Calu3 (cell line): ENCODE measurements at regions not wholly inside any gene's neighbourhood (a gene's known extent, or its start where the extent isn't known, plus 50 kb on each side); places are given as distances from the start of the nearest gene placed in this dataset.

Source experiments
- BruUV-seq: library from RNA; stranded (reverse); fragments of 400-500 nt; replicated peaks from 2 replicates; lab custom pipeline; 2021; lab: Mats Ljungman, UMichigan
- CTCF ChIA-PET: fragments of 300-600 bp; sonication (Branson Sonifier 250); formaldehyde crosslinking; loops from one replicate; lab custom pipeline; 2022; ENCODE audit warnings: antibody characterized with exemption; lab: Charles Lee
- DNase-seq: peaks from one replicate; pipeline ENCODE4 v3.0.0; 2022
- H3K27ac Mint-ChIP-seq: one replicate; pipeline ENCODE4 v1.8.0; 2022; ENCODE audit warnings: mixed read lengths; ENCODE audit not compliant: unreplicated experiment
- H3K27me3 Mint-ChIP-seq: one replicate; pipeline ENCODE4 v1.8.0; 2022; ENCODE audit warnings: mixed read lengths; ENCODE audit not compliant: unreplicated experiment
- H3K36me3 Mint-ChIP-seq: one replicate; pipeline ENCODE4 v1.8.0; 2022; ENCODE audit warnings: mild to moderate bottlenecking, moderate library complexity, mixed read lengths; ENCODE audit not compliant: insufficient read depth, unreplicated experiment
- H3K4me1 Mint-ChIP-seq: one replicate; pipeline ENCODE4 v1.8.0; 2022; ENCODE audit warnings: mild to moderate bottlenecking, low read depth, mixed read lengths; ENCODE audit not compliant: unreplicated experiment
- H3K4me3 Mint-ChIP-seq: one replicate; pipeline ENCODE4 v1.8.0; 2022; ENCODE audit warnings: mild to moderate bottlenecking, low read depth, moderate library complexity, mixed read lengths; ENCODE audit not compliant: unreplicated experiment
- H3K9me3 Mint-ChIP-seq: one replicate; pipeline ENCODE4 v1.8.0; 2022; ENCODE audit warnings: low read depth, mixed read lengths; ENCODE audit not compliant: unreplicated experiment
- intact Hi-C: fragments of 100-400 bp; cut with micrococcal nuclease; formaldehyde crosslinking; loops from one replicate; pipeline ENCODE4 v1.10.0; 2022; ENCODE audit not compliant: unreplicated experiment
- TF ChIP-seq, protein P1 (sequence below): fragments of 200-600 bp; IDR thresholded peaks from one replicate; pipeline ENCODE4 v1.8.0; 2022; ENCODE audit warnings: antibody characterized with exemption; ENCODE audit not compliant: unreplicated experiment

DNA sequence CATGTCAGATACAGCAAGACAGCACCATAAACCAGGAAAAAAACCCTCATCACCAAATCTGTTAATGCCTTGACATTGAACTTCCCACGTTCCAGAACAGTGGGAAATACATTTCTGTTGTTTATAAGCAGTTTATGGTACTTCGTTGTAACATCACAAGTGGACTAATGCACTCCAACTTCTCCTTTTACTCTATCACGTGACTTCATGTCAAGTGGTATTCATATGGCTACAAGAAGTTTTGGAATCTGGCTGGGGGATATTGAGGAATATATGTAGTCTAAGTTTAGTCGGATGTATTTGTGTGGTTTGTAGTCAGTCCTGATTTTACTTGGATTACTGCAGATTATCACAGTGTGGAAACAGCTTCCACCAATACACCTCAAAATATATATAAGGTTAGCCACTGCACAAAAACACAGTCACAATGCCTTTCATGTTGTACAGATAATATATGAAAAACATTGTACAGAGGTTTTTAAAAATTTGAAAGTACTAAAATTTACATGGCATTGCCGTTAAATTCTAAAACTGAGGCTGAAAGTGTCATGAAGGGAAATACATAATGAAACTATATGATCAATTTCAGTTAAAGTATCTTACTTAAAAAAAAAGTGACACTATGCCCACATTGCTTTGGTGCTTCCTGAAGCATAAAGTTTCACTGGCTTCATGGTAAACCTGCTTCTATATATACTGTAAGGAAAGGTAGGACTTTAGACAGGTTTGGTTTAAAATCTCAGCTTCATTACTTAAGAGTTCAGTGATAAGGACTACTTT is 134.1 kb downstream of the CASP12 start:
- CTCF ChIA-PET = no interaction called here
- no peak overlapping the region for H3K4me3 Mint-ChIP-seq
- no peak for DNase-seq

DNA sequence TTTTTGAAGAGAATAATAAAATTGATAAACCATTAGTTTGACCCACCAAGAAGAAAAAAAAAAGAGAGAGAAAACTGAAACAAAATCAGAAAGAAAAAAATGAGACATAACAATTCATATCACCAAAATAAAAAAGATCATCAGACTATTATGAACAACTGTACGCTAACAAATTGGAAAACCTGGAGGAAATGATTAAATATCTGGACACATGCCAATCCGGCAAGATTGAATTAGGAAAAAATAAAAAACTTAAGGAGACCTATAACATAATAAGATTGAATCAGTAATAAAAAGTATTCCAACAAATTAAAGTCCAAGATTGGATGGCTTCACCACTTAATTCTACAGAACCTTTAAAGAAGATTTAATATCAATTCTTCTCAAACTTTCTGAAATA is 136.7 kb downstream of the CASP12 start:
- Mint-ChIP-seq H3K27ac (no peak overlapping the region), H3K4me1 (no peaks in the 10 kb centered on the region), H3K27me3 (no peaks in the 10 kb centered on the region), H3K9me3 (peaks cover 4% of the 10 kb centered on the region), H3K4me3 (no peak overlapping the region), H3K36me3 (no peaks in the 10 kb centered on the region)
- BruUV-seq = no TSS peak
- CTCF ChIA-PET = no interaction called here
- TF ChIP-seq, protein P1, sequence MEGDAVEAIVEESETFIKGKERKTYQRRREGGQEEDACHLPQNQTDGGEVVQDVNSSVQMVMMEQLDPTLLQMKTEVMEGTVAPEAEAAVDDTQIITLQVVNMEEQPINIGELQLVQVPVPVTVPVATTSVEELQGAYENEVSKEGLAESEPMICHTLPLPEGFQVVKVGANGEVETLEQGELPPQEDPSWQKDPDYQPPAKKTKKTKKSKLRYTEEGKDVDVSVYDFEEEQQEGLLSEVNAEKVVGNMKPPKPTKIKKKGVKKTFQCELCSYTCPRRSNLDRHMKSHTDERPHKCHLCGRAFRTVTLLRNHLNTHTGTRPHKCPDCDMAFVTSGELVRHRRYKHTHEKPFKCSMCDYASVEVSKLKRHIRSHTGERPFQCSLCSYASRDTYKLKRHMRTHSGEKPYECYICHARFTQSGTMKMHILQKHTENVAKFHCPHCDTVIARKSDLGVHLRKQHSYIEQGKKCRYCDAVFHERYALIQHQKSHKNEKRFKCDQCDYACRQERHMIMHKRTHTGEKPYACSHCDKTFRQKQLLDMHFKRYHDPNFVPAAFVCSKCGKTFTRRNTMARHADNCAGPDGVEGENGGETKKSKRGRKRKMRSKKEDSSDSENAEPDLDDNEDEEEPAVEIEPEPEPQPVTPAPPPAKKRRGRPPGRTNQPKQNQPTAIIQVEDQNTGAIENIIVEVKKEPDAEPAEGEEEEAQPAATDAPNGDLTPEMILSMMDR = no peak
- intact Hi-C loops = no loop called here
- no peak for DNase-seq

More for the DNA sequence above, 134.1 kb downstream of the CASP12 start:
- TF ChIP-seq, protein P1 = no peak
- no TSS peak for BruUV-seq
- Mint-ChIP-seq H3K9me3 (peaks cover 6% of the 10 kb centered on the region), H3K36me3 (no peaks in the 10 kb centered on the region), H3K4me1 (no peaks in the 10 kb centered on the region), H3K27me3 (no peaks in the 10 kb centered on the region), H3K27ac (no peak overlapping the region)
- intact Hi-C loops = no loop called here

DNA sequence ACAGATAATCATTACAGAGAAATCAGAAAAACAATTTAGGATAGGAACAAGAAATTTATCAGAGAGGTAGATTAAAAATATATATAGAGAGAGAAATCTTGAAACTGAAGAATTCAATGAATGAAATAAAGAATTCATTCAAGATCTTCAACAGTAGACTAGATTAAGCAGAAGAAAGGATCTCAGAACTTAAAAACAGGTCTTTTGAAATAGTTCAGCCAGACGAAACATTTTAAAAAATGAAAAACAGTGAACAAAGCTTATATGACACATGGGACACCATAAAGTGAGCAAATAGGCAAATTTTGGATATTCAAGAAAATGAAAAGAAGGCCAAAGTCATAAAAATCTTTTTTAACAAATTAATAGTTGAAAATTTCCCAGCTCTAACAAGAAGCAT is 138.8 kb downstream of the CASP12 start:
- Mint-ChIP-seq H3K4me1 (no peaks in the 10 kb centered on the region), H3K27ac (no peak overlapping the region), H3K9me3 (peaks cover 4% of the 10 kb centered on the region), H3K4me3 (no peak overlapping the region), H3K27me3 (no peaks in the 10 kb centered on the region), H3K36me3 (no peaks in the 10 kb centered on the region)
- CTCF ChIA-PET = no interaction called here
- TF ChIP-seq, protein P1 = no peak
- DNase-seq = no peak
- no TSS peak for BruUV-seq
- intact Hi-C loops = loop anchor here (10.0 kb wide), 1 partner anchor 155 kb away; no protein-coding TSS in a partner anchor

DNA sequence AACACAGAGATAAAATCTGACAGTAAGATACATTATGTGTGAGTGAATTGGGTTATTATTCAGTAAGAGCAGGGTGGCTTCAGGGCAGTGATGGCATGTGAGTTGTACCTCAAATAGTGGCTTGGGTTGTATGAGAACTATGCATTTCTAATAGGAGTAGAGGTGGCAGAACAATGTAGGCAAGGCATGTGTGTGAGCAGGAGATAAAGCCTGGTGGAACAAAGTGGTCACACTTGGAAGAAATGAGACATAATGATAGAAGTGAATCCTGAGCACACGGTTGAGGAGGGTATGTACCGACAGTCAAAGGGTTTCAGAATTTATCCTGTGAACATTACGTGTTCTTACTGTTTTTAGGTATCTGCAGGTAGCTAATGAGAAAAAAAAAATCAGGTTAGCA is 159.3 kb downstream of the CASP12 start:
- H3K4me3 Mint-ChIP-seq = no peak overlapping the region
- no peak for DNase-seq
- CTCF ChIA-PET = interaction anchor here (0.6 kb wide), 1 partner anchor 80 kb away, joined by 4 read pairs; no protein-coding TSS in a partner anchor
- peaks cover 2% of the 10 kb centered on the region for H3K9me3 Mint-ChIP-seq
- intact Hi-C loops = no loop called here
- no peaks in the 10 kb centered on the region for H3K4me1 Mint-ChIP-seq
- H3K27ac Mint-ChIP-seq = no peak overlapping the region
- TF ChIP-seq, protein P1 = no peak
- H3K27me3 Mint-ChIP-seq = no peaks in the 10 kb centered on the region
- no peaks in the 10 kb centered on the region for H3K36me3 Mint-ChIP-seq
- BruUV-seq = no TSS peak
